SH-SY5Y (cell line): ENCODE measurements at regions not wholly inside any gene's neighbourhood (a gene's known extent, or its start where the extent isn't known, plus 50 kb on each side); places are given as distances from the start of the nearest gene placed in this dataset.

Source experiments
- GATA2 ChIP-seq: IDR thresholded peaks from 2 replicates; pipeline ENCODE4 v1.6.1; 2011; ENCODE audit warnings: mild to moderate bottlenecking, low read depth, low read length
- GATA3 ChIP-seq: IDR thresholded peaks from 2 replicates; pipeline ENCODE4 v1.6.1; 2011; ENCODE audit warnings: low read depth, mild to moderate bottlenecking, low read length, moderate library complexity

- no peak for TF ChIP-seq GATA3
- no peak for TF ChIP-seq GATA2
These were observed 115.3 kb upstream of the C1QTNF9B start for GRCh38 chr13:24012648-24013047.

- TF ChIP-seq GATA3 (no peak), GATA2 (no peak)
These were observed 115.9 kb upstream of the C1QTNF9B start for GRCh38 chr13:24013189-24013588.

GRCh38 chr13:24016046-24016445, 118.7 kb upstream of the C1QTNF9B start:
- TF ChIP-seq GATA3, result no peak

GRCh38 chr13:24022568-24022967, 125.3 kb upstream of the C1QTNF9B start:
- no peak for TF ChIP-seq GATA3
- TF ChIP-seq GATA2, result no peak

- TF ChIP-seq GATA3 (no peak), GATA2 (no peak)
These were observed 125.8 kb upstream of the C1QTNF9B start for GRCh38 chr13:24023073-24023472.

- TF ChIP-seq GATA3 (no peak), GATA2 (no peak)
These were observed 130.2 kb upstream of the C1QTNF9B start for GRCh38 chr13:24027494-24027893.

- TF ChIP-seq GATA3 (no peak), GATA2 (no peak)
These were observed 128.3 kb upstream of the SPATA13 start for GRCh38 chr13:24032252-24032651.

GRCh38 chr13:24032674-24033073, 127.8 kb upstream of the SPATA13 start:
- TF ChIP-seq GATA3 (no peak), GATA2 (no peak)

- TF ChIP-seq GATA3 (no peak), GATA2 (no peak)
These were observed 126.8 kb upstream of the SPATA13 start for GRCh38 chr13:24033527-24034302.

GRCh38 chr13:24035411-24035810, 125.1 kb upstream of the SPATA13 start:
- TF ChIP-seq GATA3, result no peak

GRCh38 chr13:24036115-24036514, 124.4 kb upstream of the SPATA13 start:
- TF ChIP-seq GATA2 (no peak; the same call in 1 of the 2 replicates), GATA3 (no peak)

GRCh38 chr13:24038405-24038804, 122.1 kb upstream of the SPATA13 start:
- TF ChIP-seq GATA2 (no peak), GATA3 (no peak)

GRCh38 chr13:24038841-24039330, 121.6 kb upstream of the SPATA13 start:
- TF ChIP-seq GATA3 (no peak), GATA2 (no peak)

GRCh38 chr13:24039621-24040475, 120.7 kb upstream of the SPATA13 start:
- no peak for TF ChIP-seq GATA2

GRCh38 chr13:24040835-24041234, 119.7 kb upstream of the SPATA13 start:
- TF ChIP-seq GATA3 (no peak), GATA2 (no peak)
